ENCODE measurements at regions not wholly inside any gene's neighbourhood (a gene's known extent, or its start where the extent isn't known, plus 50 kb on each side); places are given as distances from the start of the nearest gene placed in this dataset.

- DNase-seq, result peak; percentile 72 to 86 (median 84)
These were observed 1074.2 kb upstream of the ZEB2 start for GRCh38 chr2:145593991-145594614.

DNA sequence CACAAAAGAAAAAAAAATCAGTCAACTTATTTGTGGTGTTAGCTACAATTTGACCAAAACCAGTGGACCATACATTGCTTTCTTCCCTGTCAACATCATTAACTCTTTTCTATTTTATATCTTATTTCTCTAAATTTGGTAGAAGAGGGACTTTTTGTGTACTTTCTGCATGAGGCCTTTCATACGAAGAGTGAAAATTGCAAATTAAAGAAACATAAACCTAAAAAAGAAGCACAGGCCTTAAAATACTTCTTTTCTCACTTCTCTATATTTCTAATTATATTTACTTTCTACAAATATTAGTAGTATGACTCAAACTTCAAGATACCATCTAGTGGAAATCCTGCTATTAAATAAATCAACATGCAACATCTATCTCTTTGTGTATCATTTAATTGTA, 1073.4 kb upstream of the ZEB2 start:
- no peak for DNase-seq

DNA sequence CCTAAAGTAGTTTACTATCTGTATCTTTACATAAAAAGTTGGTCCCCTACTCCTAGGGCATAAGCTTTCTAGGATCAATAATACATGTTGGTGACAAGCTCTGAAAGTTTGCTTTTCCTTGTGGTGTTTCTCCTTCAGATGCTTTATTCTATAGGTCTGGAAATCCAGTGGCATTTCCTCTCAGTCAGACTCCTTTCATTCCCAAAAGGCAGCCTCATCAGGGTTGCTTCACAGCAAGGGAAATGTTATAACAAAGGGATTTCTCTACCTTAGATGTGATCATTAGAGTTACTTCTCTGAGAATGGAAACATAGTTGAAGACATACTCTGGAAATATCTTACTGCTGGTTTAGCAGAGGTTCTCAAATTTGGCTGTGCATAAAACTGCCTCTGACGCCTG, 1072.4 kb upstream of the ZEB2 start:
- DNase-seq, result no peak

GRCh38 chr2:145591109-145591809, 1071.3 kb upstream of the ZEB2 start:
- DNase-seq, result no peak

GRCh38 chr2:145587922-145588321, 1068.0 kb upstream of the ZEB2 start:
- no peak for DNase-seq

DNA sequence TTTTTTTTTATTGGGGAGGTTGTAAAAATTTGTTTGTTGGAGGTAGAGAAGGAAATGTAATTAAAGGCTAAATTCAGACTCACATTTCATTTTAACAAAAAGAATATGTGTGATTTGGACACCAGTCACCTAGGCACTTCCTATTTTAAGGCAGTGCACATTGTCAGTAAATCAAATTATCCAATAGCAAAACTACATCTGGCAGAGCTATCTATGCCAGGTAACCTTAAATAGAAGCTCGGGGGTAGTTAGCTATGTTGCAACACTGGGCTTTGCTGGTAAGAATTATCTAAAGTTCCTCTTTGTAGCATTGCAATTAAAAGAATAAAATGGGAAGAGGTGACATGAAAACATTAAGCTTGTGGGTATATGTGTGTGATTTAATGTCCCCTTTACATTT, 1064.4 kb upstream of the ZEB2 start:
- peak in 2 of 3 donors; percentile 33 to 37 for DNase-seq

- no peak for DNase-seq
These were observed 1053.7 kb upstream of the ZEB2 start for GRCh38 chr2:145573608-145574007.

GRCh38 chr2:145572238-145572637, 1052.3 kb upstream of the ZEB2 start:
- DNase-seq, result no peak

GRCh38 chr2:145569108-145569507, 1049.2 kb upstream of the ZEB2 start:
- no peak for DNase-seq

DNA sequence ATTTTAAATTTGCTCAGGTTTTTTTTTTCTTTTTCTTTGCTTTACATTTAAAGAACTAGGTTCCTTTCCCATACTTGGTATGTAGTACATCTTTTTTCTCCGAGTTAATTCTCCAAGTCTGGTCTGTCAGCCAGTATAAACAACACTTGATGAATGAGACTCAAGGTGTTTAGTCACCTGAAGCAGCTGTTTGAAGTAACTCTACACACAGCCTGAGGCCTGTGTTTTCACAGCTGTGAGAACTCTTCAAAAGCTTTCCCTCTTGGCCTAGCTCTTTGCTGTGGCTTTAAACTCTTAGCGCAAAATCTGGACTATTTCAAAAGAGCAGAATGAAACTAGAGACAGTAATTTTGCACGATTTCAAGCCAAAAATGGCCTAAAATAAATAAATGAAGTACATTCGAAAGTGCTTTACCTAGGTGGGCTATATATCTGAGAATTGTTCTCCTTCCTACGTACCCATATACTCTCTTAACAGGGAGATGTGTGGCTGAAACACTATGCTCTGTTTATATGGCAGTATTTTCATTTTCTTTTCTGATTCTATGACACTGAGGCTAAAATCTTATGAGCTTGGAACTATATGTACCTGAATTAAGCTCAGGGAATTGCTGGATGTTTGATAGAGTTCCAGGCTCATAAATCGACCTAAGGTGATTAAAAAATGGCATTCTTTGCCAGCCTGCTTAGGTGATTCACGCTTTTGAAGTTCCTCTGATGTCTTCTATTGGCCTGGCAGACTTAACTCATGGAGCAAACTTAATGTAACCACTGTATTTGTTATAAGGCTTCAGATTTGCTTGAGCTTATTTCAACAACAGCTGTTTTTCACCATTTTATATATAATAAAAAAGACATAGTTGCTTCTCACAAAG, 1044.1 kb upstream of the ZEB2 start:
- no peak for DNase-seq

- DNase-seq, result no peak
These were observed 1041.2 kb upstream of the ZEB2 start for GRCh38 chr2:145561152-145561551.

DNA sequence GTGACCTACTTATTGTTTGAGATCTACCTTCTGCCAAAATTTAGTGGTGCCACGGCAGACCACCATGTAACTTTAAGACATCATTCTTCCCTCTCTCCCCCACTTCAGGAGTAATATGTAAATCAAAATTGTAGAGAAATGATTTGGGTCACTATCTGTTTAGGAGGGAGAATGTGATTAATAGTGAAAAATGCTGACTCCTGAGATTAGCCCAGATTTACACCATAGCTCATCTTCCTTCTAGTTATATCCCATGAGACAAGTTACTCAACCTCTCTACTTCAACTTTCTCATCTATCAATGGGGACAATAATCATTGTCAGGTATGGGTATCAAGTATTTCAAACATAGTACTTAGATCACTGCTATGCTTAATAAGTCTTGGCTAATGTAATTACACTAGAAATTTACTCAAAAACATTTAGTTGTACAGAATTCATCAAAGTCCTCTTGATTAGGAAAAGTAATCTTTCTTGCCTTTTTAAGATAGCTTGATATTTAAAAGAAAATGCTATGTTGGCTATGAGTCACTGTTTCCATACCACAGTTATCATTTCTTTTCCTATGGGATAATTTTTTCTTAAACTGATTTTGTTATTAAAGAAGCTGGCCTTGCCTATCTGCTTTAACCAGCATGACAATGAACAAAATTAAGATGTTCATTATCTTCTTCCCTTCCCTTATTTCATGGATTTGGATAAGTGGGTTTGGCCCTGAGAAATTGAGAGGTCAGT, 1038.9 kb upstream of the ZEB2 start:
- no peak for DNase-seq

DNA sequence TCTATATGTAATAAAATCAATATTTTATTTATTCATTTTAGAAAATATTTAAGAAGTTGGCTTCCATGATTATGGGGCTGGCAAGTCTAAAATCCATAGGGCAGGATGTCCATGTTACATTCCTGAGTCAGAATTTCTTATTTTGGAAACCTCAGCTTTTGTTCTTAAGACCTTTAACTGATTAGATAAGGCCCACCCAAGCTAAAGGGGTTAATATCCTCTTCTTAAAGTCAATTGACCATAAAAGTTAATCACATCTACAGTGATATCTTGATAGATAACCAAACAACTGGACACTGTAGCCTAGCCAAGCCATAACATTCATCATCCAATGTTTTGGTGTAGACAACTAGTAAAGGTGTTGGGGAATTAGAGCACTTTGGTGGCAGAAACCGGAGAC, 1035.4 kb upstream of the ZEB2 start:
- no peak for DNase-seq

DNA sequence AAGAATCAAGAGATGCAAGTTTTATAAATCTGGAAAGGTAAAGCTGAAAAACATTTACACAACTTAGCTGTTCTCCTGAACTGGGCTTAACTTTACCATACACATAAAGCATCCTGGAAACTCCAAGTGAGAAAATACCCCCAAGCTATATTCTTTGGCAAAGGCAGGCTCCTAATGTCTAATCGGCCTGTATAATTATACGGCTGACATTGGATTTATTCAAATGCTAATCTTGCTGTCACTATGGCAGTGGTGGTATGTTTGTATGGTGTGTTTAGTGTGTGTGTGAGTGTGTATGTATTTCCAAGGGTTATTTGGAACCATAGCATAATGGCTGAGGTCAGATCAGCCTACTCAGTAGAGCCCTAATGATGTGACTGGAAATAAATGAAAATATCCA, 1031.8 kb upstream of the ZEB2 start:
- no peak for DNase-seq

DNA sequence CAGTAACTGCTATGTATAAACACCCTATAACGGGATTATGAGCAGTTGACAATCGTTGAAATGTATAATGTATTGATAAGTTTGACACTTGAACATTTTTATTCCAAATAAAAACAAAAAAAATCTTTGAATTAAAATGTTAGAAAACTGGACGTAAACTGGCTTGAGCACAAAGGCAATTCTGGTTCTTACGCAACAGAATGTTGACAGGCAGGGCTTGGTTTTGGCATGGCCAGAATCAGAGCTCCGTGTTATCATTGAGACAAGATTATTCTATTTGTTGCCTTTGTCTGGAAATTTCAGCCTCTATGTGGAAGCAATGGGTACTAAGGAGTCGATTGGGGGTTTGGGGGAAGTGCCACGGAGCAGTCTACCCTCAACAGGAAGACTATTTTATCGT, 1028.6 kb upstream of the ZEB2 start:
- DNase-seq, result no peak

GRCh38 chr2:145547620-145548019, 1027.7 kb upstream of the ZEB2 start:
- no peak for DNase-seq

DNA sequence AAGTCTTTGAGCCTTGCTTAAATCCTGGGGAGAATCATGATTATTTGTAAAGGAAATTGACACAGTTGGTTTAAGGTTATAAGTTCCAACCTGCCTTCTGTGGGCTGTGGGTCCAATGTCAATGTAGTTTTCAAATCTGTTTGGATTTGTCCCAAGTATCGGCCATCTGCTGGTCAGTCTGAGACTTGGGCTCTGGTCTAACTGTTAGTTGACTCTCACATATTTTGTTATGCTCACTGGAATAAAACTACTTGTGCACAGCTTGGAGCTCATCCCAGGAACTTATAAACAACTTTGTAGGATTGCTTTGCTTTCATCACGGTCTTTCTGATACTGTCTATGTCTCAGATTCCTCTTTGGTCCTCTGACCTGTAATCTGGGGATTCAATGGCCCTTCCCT, 1026.2 kb upstream of the ZEB2 start:
- no peak for DNase-seq

DNA sequence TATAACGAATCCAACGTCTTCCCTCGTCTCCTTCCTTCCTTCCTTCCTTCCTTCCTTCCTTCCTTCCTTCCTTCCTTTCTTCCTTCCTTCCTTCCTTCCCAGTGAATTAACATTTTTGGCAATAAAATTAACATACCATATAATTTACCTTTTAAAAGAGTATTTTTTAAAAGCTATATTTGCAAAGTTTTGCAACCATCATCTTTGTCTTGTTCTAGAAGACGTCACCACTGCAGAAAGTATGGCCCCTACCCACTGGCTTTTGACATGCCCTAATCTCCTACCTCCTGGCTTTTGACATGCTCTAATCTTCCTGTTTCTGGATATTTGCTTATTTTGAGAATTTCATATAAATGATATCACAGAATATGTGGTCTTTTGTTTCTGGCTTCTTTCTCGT, 1023.9 kb upstream of the ZEB2 start:
- DNase-seq, result no peak

GRCh38 chr2:145543155-145543554, 1023.2 kb upstream of the ZEB2 start:
- no peak for DNase-seq

DNA sequence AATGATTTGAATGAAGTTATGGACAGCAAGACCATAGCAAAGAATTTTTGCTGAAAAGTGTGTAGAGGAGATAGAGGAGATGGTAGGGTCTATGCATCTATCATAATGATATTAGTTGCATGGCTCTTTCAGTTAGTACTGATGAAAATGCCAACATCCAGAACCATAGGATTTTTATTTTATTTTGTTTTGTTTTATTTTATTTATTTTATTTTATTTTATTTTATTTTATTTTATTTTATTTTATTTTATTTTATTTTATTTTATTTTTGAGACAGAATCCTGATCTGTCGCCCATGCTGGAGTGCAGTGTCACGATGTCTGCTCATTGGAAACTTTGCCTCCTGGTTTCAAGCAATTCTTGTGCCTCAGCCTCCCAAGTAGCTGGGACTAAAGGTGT, 1021.1 kb upstream of the ZEB2 start:
- DNase-seq, result no peak

DNA sequence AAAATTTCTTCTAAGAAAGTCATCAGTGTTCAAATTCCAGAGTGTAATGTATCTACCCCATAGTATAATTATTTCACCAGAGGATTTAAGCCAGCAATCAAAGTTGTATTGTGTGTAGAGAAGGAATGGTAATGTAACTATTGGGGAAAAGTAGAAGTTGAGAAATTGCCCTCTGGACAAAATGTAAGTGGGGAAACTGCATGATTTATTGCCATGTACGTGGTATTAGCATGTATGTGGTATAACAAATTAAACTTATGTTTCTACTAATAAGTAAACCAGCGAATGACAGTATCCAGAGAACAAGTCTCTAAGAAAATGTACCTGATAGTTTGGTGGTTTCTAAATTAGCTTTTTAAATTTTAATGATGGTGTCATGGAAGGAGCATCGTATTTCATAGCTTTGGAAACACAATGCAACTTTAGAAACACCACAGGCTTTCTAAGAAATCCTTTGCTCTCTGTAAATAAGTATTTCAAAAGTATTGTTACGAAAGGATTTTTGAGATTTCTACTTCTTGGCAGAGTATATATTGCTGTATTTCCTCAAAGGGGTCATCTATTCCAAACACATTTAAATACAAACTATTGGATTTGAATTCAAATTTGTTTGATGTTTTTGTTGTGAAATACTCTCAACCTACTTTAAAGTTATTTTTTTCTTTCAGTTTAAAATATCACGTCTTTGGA, 1018.9 kb upstream of the ZEB2 start:
- no peak for DNase-seq

DNA sequence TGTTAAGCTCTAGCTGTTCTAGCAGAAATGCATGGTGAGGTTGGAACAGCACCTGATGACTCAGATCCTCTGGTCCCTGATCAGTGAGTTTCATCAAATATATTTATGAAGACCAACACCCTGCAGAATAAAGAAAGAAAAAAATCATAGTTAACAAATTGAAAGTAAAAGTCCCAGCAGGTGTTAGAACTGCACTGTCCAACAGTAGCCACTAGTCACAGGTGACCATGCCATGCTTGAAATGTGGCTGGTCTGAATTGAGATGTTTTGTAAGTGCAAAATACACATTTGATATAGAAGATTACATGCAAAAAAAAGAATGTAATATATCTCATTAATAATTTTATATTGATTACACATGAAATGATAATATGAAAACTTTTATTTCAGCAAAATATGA, 1010.7 kb upstream of the ZEB2 start:
- DNase-seq, result no peak

GRCh38 chr2:145524836-145525235, 1004.9 kb upstream of the ZEB2 start:
- no peak for DNase-seq

Data from suppressor macrophage treated with lipopolysaccharide for 1 hour (primary cell).